HEK293T (cell line): ENCODE measurements at regions not wholly inside any gene's neighbourhood (a gene's known extent, or its start where the extent isn't known, plus 50 kb on each side); places are given as distances from the start of the nearest gene placed in this dataset.

Experiments used
- BHLHE40 ChIP-seq: fragments of 450-650 bp; IDR thresholded peaks from 2 replicates; pipeline ENCODE4 v1.6.1; 2016; ENCODE audit warnings: mild to moderate bottlenecking, moderate library complexity, borderline replicate concordance
- FOXA1 ChIP-seq: fragments of 450-650 bp; IDR thresholded peaks from 2 replicates; pipeline ENCODE4 v1.6.1; 2016; ENCODE audit warnings: mild to moderate bottlenecking
- NFRKB ChIP-seq: fragments of 450-650 bp; IDR thresholded peaks from 2 replicates; pipeline ENCODE4 v1.6.1; 2016; ENCODE audit warnings: mild to moderate bottlenecking, moderate library complexity
- SP1 ChIP-seq: fragments of 450-650 bp; IDR thresholded peaks from 2 replicates; pipeline ENCODE4 v1.6.1; 2017

GRCh38 chr11:131178596-131178995 lies 191.8 kb upstream of the NTM start:
- no peak for TF ChIP-seq SP1
- no peak for TF ChIP-seq BHLHE40
- no peak for TF ChIP-seq FOXA1
- no peak for TF ChIP-seq NFRKB
